Stimulated activated CD4-positive, alpha-beta T cell treated with anti-CD3 and anti-CD28 coated beads, Interleukin-4, amount 100 ng/mL, for 4 hours (primary cell): ENCODE measurements at regions not wholly inside any gene's neighbourhood (a gene's known extent, or its start where the extent isn't known, plus 50 kb on each side); places are given as distances from the start of the nearest gene placed in this dataset.

Source experiments
- DNase-seq, 2 experiments: peaks; one replicate each; pipeline ENCODE4 v3.0.0-alpha.2; 2020

GRCh38 chr13:26929971-26930730 is 169.6 kb upstream of the GPR12 start:
- peak; percentile 54 to 71 for DNase-seq

GRCh38 chr13:26927511-26927910 is 166.9 kb upstream of the GPR12 start:
- no peak for DNase-seq

GRCh38 chr13:26926371-26926770 is 165.8 kb upstream of the GPR12 start:
- no peak for DNase-seq

GRCh38 chr13:26923824-26924605 is 163.4 kb upstream of the GPR12 start:
- DNase-seq = no peak

GRCh38 chr13:26921918-26922317 is 161.3 kb upstream of the GPR12 start:
- DNase-seq = no peak

GRCh38 chr13:26920614-26921355 is 160.2 kb upstream of the GPR12 start:
- no peak for DNase-seq

- DNase-seq = no peak
Measured at GRCh38 chr13:26919732-26920131, 159.1 kb upstream of the GPR12 start.

GRCh38 chr13:26919311-26919710 is 158.7 kb upstream of the GPR12 start:
- DNase-seq = no peak

- DNase-seq = no peak
Measured at GRCh38 chr13:26914624-26915023, 154.0 kb upstream of the GPR12 start.

- DNase-seq = no peak
Measured at GRCh38 chr13:26914148-26914547, 153.6 kb upstream of the GPR12 start.

- DNase-seq = no peak
Measured at GRCh38 chr13:26910754-26911465, 150.3 kb upstream of the GPR12 start.

GRCh38 chr13:26909477-26909876 is 148.9 kb upstream of the GPR12 start:
- no peak for DNase-seq

GRCh38 chr13:26908126-26908525 is 147.5 kb upstream of the GPR12 start:
- DNase-seq = no peak

- no peak for DNase-seq
Measured at GRCh38 chr13:26899202-26899601, 138.6 kb upstream of the GPR12 start.

- no peak for DNase-seq
Measured at GRCh38 chr13:26897706-26898550, 137.3 kb upstream of the GPR12 start.

- no peak for DNase-seq
Measured at GRCh38 chr13:26896986-26897668, 136.5 kb upstream of the GPR12 start.

GRCh38 chr13:26895808-26896466 is 135.4 kb upstream of the GPR12 start:
- no peak for DNase-seq

GRCh38 chr13:26895081-26895807 is 134.7 kb upstream of the GPR12 start:
- DNase-seq = no peak

GRCh38 chr13:26888632-26889031 is 128.0 kb upstream of the GPR12 start:
- no peak for DNase-seq

GRCh38 chr13:26887594-26887993 is 127.0 kb upstream of the GPR12 start:
- no peak for DNase-seq
